Subcutaneous abdominal adipose tissue (tissue), 5 donors: ENCODE measurements at regions not wholly inside any gene's neighbourhood (a gene's known extent, or its start where the extent isn't known, plus 50 kb on each side); places are given as distances from the start of the nearest gene placed in this dataset.

Source experiments
- H3K27ac ChIP-seq: one replicate; pipeline ENCODE4 v1.7.0; 2013; ENCODE audit warnings: low read depth, mild to moderate bottlenecking, inconsistent platforms, low read length, moderate library complexity
- H3K27me3 ChIP-seq, 5 donors: one replicate each; pipeline ENCODE4 v1.7.0; 2013; ENCODE audit warnings: low read length in 5 of 5, inconsistent platforms in 1 of 5; ENCODE audit not compliant: control insufficient read depth in 5 of 5, insufficient read depth in 4 of 5
- H3K36me3 ChIP-seq, 5 donors: one replicate each; pipeline ENCODE4 v1.7.0; 2013; ENCODE audit warnings: low read length in 5 of 5; ENCODE audit not compliant: control insufficient read depth in 5 of 5, insufficient read depth in 5 of 5
- H3K4me1 ChIP-seq, 5 donors: one replicate each; pipeline ENCODE4 v1.7.0; 2013; ENCODE audit warnings: low read length in 5 of 5, mild to moderate bottlenecking in 3 of 5, moderate library complexity in 1 of 5; ENCODE audit not compliant: control insufficient read depth in 5 of 5, insufficient read depth in 5 of 5
- H3K4me3 ChIP-seq, 5 donors: one replicate each; pipeline ENCODE4 v1.7.0; 2013; ENCODE audit warnings: low read length in 5 of 5, low read depth in 1 of 5
- H3K9ac ChIP-seq, 5 donors: one replicate each; pipeline ENCODE4 v1.7.0; 2013; ENCODE audit warnings: low read length in 5 of 5, mild to moderate bottlenecking in 4 of 5, moderate library complexity in 3 of 5
- H3K9me3 ChIP-seq, 5 donors: one replicate each; pipeline ENCODE4 v1.7.0; 2013; ENCODE audit warnings: low read length in 5 of 5; ENCODE audit not compliant: control insufficient read depth in 5 of 5
- donor health status: healthy.
- donor health status: healthy.
- donor health status: healthy.
- donor health status: healthy.
- donor health status: healthy.

DNA sequence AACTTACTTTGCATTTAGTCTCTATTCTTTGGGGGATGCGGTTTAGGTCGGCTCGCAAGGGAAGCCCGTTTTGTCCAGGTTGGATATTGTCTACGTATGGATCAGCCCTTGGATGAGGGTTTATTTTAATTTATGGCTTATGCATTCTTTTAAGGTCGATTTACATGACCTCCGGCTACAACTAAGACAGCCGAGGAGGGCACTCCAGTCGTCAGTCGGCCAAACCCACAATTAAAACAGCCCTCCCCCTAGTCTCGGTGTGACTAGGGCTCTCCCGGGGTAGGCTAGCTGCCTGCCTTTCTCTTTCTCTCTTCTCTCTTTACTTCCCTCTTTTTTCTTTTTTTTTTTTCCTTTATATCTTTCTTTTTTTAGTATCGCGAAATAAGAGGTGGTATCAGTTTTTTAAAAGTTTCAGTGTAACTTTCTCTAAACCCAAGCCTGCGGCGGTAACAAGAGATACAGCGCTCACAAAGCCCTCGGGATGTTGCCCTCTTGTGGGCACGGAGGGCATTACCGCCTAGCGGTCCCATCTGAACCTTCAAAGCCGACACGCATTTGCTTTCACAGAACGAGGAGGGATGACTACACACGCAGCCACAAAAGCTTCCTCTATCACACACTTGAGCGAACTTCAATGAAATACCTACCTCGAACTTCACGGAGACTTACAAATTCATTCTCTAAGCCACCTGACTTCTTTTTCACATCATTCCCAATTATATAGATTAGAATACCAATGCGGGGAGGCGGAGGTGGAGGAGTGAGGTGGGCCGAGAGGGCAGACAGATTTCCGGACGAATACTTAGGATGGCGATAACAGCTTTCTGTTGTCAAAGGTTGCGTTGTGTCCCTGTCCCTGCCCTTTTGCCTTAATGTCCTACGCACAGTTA lies 132.3 kb upstream of the C11orf58 start:
- Histone ChIP-seq H3K9me3 (no peaks in the 10 kb centered on the region), H3K27me3 (peaks cover 22 to 59% (median 30%) of the 10 kb centered on the region in 5 donors), H3K4me1 (peaks cover 0 to 52% (median 40%) of the 10 kb centered on the region in 5 donors), H3K36me3 (no peaks in the 10 kb centered on the region), H3K27ac (peak overlapping the region; percentile 90), H3K4me3 (peak overlapping the region; percentile 65 to 94 (median 76)), H3K9ac (peak overlapping the region in 4 of 5 donors; percentile 59 to 79 (median 70))

DNA sequence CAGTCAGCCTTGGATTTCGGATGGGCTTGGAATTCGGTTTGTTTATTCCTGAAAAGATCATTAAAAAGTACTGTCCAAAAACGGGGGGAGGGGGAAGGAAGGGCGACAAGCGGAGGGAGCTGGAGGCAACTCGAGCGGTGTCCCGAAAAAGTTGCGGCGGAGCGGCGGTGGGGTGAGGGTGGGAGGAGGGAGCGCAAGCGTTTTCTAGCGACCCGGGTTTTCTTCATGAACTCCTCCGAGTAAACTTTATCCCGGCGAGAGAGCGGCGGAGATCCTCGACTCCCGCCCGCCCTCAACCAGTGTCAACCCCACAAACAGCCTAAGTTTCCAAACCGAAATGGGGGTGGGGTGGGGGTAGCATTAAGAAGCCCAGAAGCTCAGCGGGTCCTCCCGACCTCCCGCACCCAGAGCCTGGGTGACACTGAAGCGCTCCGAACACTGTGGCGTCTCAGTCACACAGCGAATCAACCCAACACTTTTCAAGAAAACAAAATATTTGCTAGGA lies 133.0 kb upstream of the C11orf58 start:
- H3K4me1 ChIP-seq, result peaks cover 0 to 52% (median 40%) of the 10 kb centered on the region in 5 donors
- H3K9me3 ChIP-seq, result no peaks in the 10 kb centered on the region
- H3K4me3 ChIP-seq, result peak overlapping the region; percentile 65 to 94 (median 76)
- peak overlapping the region; percentile 90 for H3K27ac ChIP-seq
- no peaks in the 10 kb centered on the region for H3K36me3 ChIP-seq
- H3K27me3 ChIP-seq, result peaks cover 16 to 52% (median 23%) of the 10 kb centered on the region in 5 donors
- peak overlapping the region; percentile 8 to 79 (median 65) for H3K9ac ChIP-seq

DNA sequence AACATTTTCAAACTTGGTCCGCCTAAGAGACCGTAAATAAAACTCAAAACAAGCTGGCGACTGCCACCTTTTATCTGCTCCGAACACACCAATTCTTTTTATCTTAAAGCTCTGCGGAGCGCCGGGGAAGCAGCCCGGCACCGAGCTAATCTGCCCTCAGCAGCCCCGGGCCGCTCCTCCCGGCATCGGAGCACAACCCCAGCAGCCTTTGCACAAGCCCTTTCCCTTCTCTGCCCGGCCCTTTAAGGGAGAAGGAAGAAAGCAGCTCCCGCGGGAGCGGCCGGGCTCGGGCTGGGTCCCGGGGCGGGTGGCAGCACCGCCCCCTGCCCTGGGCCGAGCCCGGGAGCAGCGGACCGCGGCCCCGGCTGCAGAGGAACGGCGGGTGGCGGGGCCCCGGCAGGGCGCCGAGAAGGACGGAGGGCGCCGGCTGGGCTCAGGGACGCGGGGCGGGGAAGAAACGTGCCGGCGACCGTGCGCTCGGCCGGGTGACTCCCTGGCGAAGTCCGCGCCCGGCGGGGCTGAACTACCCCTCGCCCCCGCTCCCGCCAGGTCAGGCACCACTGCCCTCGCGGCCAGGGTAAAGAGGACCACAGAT lies 133.6 kb upstream of the C11orf58 start:
- no peaks in the 10 kb centered on the region for H3K9me3 ChIP-seq
- peak overlapping the region; percentile 65 to 83 (median 69) for H3K9ac ChIP-seq
- H3K27ac ChIP-seq, result peak overlapping the region; percentile 90

DNA sequence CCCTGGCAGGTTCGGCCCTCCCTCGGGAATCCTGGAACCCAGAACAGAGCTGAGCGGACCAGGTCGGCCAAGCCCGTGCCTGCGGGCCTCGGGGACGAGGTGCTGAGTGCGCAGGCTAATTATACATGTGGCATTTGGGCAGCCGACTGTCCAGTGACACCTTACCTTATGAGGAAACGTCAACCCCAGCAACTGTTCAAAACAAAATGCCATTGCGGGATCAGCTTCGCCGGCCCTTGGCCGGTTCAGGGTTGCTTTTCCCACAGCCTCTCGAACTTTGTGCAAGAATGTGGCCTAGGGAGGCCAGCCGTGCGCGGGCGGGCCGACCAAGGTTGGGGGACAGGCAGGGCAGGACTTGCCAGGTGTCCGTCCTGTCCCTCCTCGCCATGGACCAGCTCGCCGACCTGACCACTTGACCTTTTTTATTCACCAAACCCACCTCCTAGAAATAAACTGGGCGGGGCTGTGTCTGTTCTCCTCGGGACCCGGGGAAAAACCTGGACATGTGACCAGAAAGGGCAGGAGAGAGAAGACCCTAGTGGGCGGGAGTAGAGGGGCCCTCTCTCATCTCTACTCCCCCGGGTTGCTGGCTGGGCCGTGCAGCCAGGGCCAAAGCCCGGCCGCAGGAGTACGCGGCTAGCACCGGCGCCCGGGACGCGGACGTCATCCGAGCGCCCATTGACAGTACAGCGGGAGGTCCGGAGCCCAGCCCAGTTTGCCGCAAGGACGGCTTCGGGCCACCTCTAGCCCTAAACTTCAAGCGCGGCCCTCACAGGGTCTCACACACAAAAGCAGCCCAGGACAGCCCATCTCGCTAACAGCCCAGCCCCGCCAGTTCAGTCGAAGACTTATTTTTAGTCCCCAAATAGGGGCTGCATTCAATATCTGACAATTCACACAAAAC lies 134.3 kb upstream of the C11orf58 start:
- Histone ChIP-seq H3K4me1 (peaks cover 0 to 52% (median 40%) of the 10 kb centered on the region in 5 donors), H3K27ac (peak overlapping the region; percentile 90), H3K9me3 (no peaks in the 10 kb centered on the region), H3K27me3 (peaks cover 3 to 39% (median 10%) of the 10 kb centered on the region in 5 donors), H3K4me3 (peak overlapping the region; percentile 65 to 86 (median 76)), H3K36me3 (no peaks in the 10 kb centered on the region), H3K9ac (peak overlapping the region; percentile 65 to 83 (median 69))

More for the DNA sequence above, 133.6 kb upstream of the C11orf58 start:
- Histone ChIP-seq H3K4me1 (peaks cover 0 to 52% (median 40%) of the 10 kb centered on the region in 5 donors), H3K36me3 (no peaks in the 10 kb centered on the region), H3K4me3 (peak overlapping the region; percentile 65 to 94 (median 76)), H3K27me3 (peaks cover 10 to 46% (median 17%) of the 10 kb centered on the region in 5 donors)

DNA sequence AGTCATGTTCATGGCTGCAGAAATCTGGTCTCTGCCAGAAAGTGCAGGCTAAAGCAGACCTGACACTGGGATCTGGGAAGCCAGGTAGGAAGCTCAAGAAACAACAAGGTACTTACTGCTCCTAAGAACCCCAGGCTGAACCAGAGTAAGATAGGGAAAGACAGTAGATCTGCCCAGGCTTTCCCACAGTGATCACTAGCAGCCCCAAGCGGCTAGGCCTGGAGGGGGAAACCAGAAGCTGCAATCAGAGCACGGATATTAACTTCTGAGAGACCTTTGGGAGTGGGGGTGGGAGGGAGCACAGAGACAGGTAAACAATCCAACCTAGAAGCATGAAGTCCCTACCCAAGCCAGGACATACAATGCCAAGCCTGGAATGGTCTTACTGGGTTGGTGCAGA lies 135.2 kb upstream of the C11orf58 start:
- H3K9ac ChIP-seq, result peak overlapping the region in 1 of 5 donors; percentile 83
- peak overlapping the region in 4 of 5 donors; percentile 24 to 86 (median 70) for H3K4me3 ChIP-seq
- no peaks in the 10 kb centered on the region for H3K9me3 ChIP-seq
- H3K36me3 ChIP-seq, result no peaks in the 10 kb centered on the region
- peaks cover 0 to 52% (median 40%) of the 10 kb centered on the region in 5 donors for H3K4me1 ChIP-seq
- H3K27ac ChIP-seq, result no peak overlapping the region
- peaks cover 0 to 30% (median 7%) of the 10 kb centered on the region in 5 donors for H3K27me3 ChIP-seq

DNA sequence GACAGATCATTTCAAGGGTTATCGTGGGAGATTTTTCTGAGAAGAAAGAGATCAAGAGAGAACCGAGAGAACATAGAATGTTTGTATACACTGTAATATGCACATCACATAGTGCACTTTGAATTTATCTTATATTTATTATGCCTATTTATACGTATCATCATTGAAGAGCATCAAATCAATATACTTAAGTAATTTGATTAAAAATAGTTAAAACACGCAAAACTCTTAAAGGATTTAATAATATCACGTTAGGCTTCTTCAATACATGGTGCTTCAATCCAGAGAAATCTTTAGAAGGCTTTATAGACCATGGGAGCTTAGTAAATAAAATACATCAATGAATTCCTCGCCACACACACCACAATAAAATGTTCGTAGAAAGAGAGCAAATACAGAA lies 139.5 kb upstream of the C11orf58 start:
- Histone ChIP-seq H3K36me3 (no peaks in the 10 kb centered on the region), H3K9me3 (no peaks in the 10 kb centered on the region), H3K9ac (no peak overlapping the region), H3K4me1 (peaks cover 0 to 11% (median 7%) of the 10 kb centered on the region in 5 donors), H3K27ac (no peak overlapping the region), H3K27me3 (peaks cover 0 to 11% (median 3%) of the 10 kb centered on the region in 5 donors), H3K4me3 (no peak overlapping the region)

DNA sequence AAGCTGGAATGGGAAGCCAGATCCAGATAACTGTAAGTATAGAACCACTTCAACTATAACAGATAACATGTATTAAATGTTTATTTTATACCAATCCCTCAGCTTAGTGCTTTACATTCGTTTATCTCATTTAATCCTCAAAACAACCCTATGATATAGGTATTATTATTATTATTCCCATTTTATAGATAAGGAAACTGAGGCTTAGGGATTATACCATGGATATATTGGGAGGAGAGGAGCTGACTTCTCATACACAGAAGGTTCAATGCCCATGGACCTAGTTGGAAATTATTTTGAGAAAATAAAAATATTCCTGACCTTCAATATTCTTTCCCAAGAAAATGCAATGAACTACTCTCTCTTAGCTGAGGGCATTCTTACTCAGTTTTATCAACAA lies 140.4 kb upstream of the C11orf58 start:
- Histone ChIP-seq H3K27me3 (peaks cover 0 to 2% (median 1%) of the 10 kb centered on the region in 5 donors), H3K4me1 (peaks cover 0 to 2% (median 0%) of the 10 kb centered on the region in 5 donors), H3K27ac (no peak overlapping the region)

DNA sequence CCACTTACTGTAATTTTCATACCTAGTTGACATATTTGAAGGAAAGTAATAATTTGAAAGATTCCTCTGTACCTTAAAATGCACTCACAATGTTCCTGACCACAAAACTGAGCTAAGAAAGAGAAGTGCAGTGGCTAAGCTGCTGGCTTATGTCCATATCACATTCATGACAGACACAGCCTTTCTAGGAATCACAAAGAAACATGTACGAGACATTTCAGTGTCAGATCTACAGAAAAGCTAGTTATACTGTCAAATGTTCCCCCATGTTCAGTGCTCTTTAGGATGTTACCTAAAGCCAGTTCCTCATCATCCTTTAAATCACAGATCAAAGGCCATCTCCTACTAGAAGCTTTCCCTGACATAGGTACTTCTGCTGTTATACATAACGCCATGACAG lies 142.2 kb upstream of the C11orf58 start:
- H3K9me3 ChIP-seq, result no peaks in the 10 kb centered on the region
- H3K27ac ChIP-seq, result no peak overlapping the region
- H3K27me3 ChIP-seq, result no peaks in the 10 kb centered on the region

More for the DNA sequence above, 140.4 kb upstream of the C11orf58 start:
- Histone ChIP-seq H3K36me3 (no peaks in the 10 kb centered on the region), H3K9ac (no peak overlapping the region), H3K4me3 (no peak overlapping the region), H3K9me3 (no peaks in the 10 kb centered on the region)

DNA sequence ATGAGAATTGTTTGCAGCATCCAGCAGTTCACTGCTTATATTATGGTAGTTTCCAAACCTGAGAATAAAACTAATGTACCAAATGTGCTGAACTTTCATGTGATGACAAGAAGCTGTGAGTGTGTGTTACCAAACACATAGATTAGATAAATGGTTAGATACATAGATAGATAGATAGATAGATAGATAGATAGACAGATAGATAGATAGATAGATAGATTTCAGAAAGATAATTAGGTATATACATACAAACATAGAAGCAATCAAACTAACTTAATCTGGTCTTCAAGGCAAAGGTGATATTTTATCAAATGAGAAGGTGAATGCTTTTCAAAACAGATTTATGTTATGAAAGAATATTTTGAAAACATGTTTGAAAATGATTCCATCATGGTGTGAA lies 147.3 kb upstream of the C11orf58 start:
- Histone ChIP-seq H3K27ac (no peak overlapping the region), H3K4me1 (no peaks in the 10 kb centered on the region), H3K9me3 (no peaks in the 10 kb centered on the region), H3K4me3 (no peak overlapping the region), H3K36me3 (no peaks in the 10 kb centered on the region), H3K9ac (no peak overlapping the region), H3K27me3 (no peaks in the 10 kb centered on the region)

More for the DNA sequence above, 142.2 kb upstream of the C11orf58 start:
- H3K9ac ChIP-seq, result no peak overlapping the region
- no peaks in the 10 kb centered on the region for H3K4me1 ChIP-seq
- H3K4me3 ChIP-seq, result no peak overlapping the region
- H3K36me3 ChIP-seq, result no peaks in the 10 kb centered on the region
